Neural crest cell (in vitro differentiated cells): ENCODE measurements at regions not wholly inside any gene's neighbourhood (a gene's known extent, or its start where the extent isn't known, plus 50 kb on each side); places are given as distances from the start of the nearest gene placed in this dataset.
A peak's percentile ranks its signal among the peaks of the same experiment; 100 is the strongest.

ENCODE experiments used
- DNase-seq: peaks from one replicate; pipeline ENCODE4 v3.0.0; 2021; ENCODE audit warnings: low read depth, mixed read lengths, low spot score
- H3K27ac Mint-ChIP-seq: one replicate; pipeline ENCODE4 v1.8.0; 2021; ENCODE audit warnings: mild to moderate bottlenecking, mixed read lengths; ENCODE audit not compliant: unreplicated experiment
- H3K27me3 Mint-ChIP-seq: 2 replicates; pipeline ENCODE4 v1.8.0; 2021; ENCODE audit warnings: low read depth, mild to moderate bottlenecking, mixed read lengths
- H3K36me3 Mint-ChIP-seq: 2 replicates; pipeline ENCODE4 v1.8.0; 2021; ENCODE audit warnings: low read depth, mild to moderate bottlenecking, mixed read lengths
- H3K4me1 Mint-ChIP-seq: 2 replicates; pipeline ENCODE4 v1.8.0; 2021; ENCODE audit warnings: mixed read lengths
- H3K4me3 Mint-ChIP-seq: one replicate; pipeline ENCODE4 v1.8.0; 2021; ENCODE audit warnings: mild to moderate bottlenecking, mixed read lengths
- H3K9me3 Mint-ChIP-seq: 2 replicates; pipeline ENCODE4 v1.8.0; 2021; ENCODE audit warnings: mixed read lengths
- TF ChIP-seq, protein P1 (sequence below): fragments of 200-600 bp; sonication (generic); conservative IDR thresholded peaks from 2 replicates; pipeline ENCODE4 v1.5.0; 2021; ENCODE audit warnings: antibody characterized with exemption, mild to moderate bottlenecking

DNA sequence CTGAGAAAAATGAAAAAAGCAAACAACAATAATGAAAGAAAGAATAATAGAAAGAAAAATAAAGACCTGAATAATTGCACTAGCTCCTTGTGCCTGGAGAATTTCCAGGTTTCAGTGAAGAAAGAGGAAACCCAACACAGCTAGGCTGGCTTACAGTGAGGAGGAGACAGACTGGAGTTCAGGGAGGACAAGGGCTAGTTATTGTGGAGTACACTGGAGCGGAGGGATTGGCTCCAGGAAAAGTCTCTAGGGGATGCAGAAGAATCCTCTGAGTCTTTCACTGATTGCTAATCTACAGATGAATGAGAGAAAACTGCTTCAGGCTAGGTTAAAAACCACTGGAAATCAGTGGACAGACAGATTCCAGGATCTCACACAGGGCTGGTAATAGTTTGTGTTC, 163.6 kb upstream of the RBMS1 start:
- Mint-ChIP-seq H3K9me3 (no peaks in the 10 kb centered on the region), H3K4me3 (no peak overlapping the region), H3K27me3 (peaks cover 2% of the 10 kb centered on the region), H3K4me1 (peaks cover 19% of the 10 kb centered on the region), H3K27ac (peak overlapping the region; percentile 36), H3K36me3 (no peaks in the 10 kb centered on the region)
- no peak for DNase-seq
- TF ChIP-seq, protein P1, sequence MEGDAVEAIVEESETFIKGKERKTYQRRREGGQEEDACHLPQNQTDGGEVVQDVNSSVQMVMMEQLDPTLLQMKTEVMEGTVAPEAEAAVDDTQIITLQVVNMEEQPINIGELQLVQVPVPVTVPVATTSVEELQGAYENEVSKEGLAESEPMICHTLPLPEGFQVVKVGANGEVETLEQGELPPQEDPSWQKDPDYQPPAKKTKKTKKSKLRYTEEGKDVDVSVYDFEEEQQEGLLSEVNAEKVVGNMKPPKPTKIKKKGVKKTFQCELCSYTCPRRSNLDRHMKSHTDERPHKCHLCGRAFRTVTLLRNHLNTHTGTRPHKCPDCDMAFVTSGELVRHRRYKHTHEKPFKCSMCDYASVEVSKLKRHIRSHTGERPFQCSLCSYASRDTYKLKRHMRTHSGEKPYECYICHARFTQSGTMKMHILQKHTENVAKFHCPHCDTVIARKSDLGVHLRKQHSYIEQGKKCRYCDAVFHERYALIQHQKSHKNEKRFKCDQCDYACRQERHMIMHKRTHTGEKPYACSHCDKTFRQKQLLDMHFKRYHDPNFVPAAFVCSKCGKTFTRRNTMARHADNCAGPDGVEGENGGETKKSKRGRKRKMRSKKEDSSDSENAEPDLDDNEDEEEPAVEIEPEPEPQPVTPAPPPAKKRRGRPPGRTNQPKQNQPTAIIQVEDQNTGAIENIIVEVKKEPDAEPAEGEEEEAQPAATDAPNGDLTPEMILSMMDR: no peak

DNA sequence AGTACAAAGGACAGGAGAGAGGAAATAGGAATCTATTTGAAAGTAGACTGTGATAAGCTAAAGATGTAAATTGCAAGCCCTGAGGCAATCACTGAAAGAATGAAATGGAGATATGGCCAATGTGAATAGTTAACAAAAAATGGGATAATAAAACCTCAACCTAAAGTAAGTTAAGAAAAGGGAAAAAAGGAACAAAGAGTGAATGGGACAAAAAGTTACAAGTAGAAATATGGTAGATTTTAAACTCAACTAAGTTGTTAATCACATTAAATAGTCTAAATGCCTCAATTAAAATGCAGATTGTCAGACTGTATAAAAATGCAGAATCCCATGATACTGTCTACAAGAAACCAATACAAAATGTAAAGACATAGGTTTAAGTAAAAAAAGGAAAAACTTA, 165.2 kb upstream of the RBMS1 start:
- Mint-ChIP-seq H3K4me3 (no peak overlapping the region), H3K27me3 (peaks cover 2% of the 10 kb centered on the region), H3K27ac (no peak overlapping the region), H3K9me3 (no peaks in the 10 kb centered on the region), H3K36me3 (no peaks in the 10 kb centered on the region), H3K4me1 (peaks cover 17% of the 10 kb centered on the region)
- TF ChIP-seq, protein P1: no peak
- no peak for DNase-seq

DNA sequence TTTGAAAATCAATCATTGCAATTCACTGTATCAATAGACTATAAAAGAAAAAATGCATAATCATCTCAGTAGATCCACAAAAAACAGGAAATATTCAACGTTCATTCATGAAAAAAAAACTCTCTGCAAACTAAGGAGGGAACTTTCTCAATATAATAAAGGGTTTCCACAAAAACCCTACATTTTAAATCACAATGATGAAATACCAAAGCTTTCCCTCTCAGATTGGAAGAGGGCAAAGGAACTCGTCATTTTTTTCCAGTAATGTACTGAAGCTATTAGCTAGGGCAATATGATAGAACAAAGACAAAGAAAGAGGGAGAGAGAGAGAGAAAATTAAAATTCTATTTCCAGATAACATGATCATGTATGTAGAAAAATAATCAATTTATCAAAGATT, 167.1 kb upstream of the RBMS1 start:
- Mint-ChIP-seq H3K9me3 (no peaks in the 10 kb centered on the region), H3K36me3 (no peaks in the 10 kb centered on the region), H3K4me3 (no peak overlapping the region), H3K27ac (no peak overlapping the region), H3K4me1 (peaks cover 29% of the 10 kb centered on the region), H3K27me3 (peaks cover 2% of the 10 kb centered on the region)
- TF ChIP-seq, protein P1: no peak
- DNase-seq: no peak

DNA sequence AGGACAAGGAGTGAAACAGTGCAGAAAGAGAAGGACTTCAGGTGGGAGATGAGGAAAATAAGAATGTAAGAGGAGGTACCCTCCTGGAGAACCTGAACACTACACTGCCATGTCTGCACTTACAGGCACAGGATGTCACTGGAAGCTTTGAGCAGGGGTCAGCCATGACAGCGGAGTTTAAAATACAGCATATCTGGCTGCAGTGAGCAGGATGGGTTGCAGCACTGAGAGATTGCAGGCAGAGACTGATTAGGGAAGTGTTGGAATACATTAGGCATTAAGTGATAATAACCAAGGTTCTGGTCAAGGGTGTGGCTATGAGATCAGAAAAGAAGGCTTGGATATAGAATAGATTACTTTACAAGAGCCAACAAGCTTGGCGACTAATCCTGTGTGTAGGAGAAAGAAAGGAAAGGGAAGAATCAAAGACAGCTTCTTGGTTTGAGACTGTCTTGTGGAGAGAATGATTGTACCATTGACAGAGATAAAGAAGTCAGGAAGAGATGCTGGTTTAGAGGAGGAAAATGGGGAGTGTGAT, 171.1 kb upstream of the RBMS1 start:
- peaks cover 30% of the 10 kb centered on the region for H3K4me1 Mint-ChIP-seq
- no peaks in the 10 kb centered on the region for H3K36me3 Mint-ChIP-seq
- peaks cover 2% of the 10 kb centered on the region for H3K27me3 Mint-ChIP-seq
- TF ChIP-seq, protein P1: no peak
- no peaks in the 10 kb centered on the region for H3K9me3 Mint-ChIP-seq
- DNase-seq: no peak
- H3K27ac Mint-ChIP-seq: no peak overlapping the region
- no peak overlapping the region for H3K4me3 Mint-ChIP-seq

DNA sequence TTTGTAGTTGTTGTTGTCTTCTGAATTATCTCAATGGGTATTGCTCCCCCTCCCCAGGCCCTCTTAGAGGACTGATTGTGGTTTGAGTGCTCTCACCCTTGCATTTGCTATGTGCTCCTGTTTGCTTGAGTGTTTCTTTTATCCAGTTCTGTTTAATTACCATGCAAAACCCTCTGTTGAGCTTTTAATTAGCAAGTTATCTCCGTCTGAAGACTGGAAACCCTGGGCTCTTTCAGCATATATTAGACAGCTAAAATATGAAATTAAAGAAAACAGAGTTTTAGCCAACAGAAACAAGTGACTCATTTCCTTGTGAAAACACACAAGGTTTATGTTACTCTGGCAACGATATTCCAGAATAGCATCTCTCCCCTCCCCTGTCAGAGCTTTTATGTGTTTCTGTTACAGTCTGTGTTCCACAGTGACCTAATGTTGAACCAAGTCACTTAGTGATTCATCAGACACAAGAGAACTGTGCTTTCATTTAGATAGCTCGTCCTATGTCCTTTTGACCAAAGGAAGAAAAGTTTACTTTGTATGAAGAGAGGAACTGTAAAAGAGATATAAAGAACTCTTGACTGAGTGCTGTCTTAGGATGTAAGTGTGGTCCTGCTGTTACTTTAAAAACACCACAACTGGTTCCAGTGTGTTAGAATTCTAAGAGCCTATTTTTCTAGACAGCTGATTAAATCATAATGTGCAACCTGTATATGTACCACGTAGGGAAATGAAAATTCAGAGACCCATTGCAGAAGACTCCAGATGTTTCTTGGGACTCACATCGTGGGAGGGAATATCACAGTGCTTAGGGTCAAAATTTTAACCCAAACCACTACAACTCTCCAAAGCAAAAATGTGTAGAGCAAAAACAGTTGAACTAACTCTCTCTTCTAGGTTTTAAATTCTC, 172.8 kb upstream of the RBMS1 start:
- Mint-ChIP-seq H3K27me3 (no peaks in the 10 kb centered on the region), H3K36me3 (no peaks in the 10 kb centered on the region), H3K4me1 (peaks cover 30% of the 10 kb centered on the region), H3K4me3 (no peak overlapping the region), H3K27ac (peak overlapping the region; percentile 9), H3K9me3 (no peaks in the 10 kb centered on the region)
- DNase-seq: no peak
- TF ChIP-seq, protein P1: no peak
